Loucy (cell line): ENCODE measurements at regions not wholly inside any gene's neighbourhood (a gene's known extent, or its start where the extent isn't known, plus 50 kb on each side); places are given as distances from the start of the nearest gene placed in this dataset.

Source experiments
- H2AFZ ChIP-seq: fragments of 200-600 bp; sonication (generic); 2 replicates; pipeline ENCODE4 v1.6.0; 2016; ENCODE audit warnings: antibody characterized with exemption, mild to moderate bottlenecking, low read length, moderate library complexity
- H3F3A ChIP-seq: fragments of 200-600 bp; 2 replicates; pipeline ENCODE4 v1.6.0; 2016; ENCODE audit warnings: antibody characterized with exemption, low read depth, mild to moderate bottlenecking
- H3K27me3 ChIP-seq: fragments of 200-600 bp; sonication (generic); 2 replicates; pipeline ENCODE4 v1.6.1; 2014; ENCODE audit warnings: low read length, mild to moderate bottlenecking; ENCODE audit not compliant: insufficient read depth, poor library complexity, severe bottlenecking
- H3K36me3 ChIP-seq: fragments of 200-600 bp; sonication (generic); 2 replicates; pipeline ENCODE4 v1.6.1; 2016; ENCODE audit warnings: low read length; ENCODE audit not compliant: insufficient read depth
- H3K4me1 ChIP-seq: fragments of 200-600 bp; sonication (generic); 2 replicates; pipeline ENCODE4 v1.5.1; 2014; ENCODE audit warnings: low read length, mild to moderate bottlenecking; ENCODE audit not compliant: insufficient read depth, poor library complexity, severe bottlenecking
- H3K4me2 ChIP-seq: fragments of 200-600 bp; sonication (generic); 2 replicates; pipeline ENCODE4 v1.6.0; 2014; ENCODE audit warnings: antibody characterized with exemption, low read length, low read depth, mild to moderate bottlenecking; ENCODE audit not compliant: poor library complexity, severe bottlenecking
- H3K4me3 ChIP-seq: fragments of 200-600 bp; sonication (generic); 2 replicates; pipeline ENCODE4 v1.5.1; 2014; ENCODE audit warnings: low read length, mild to moderate bottlenecking, mixed read lengths; ENCODE audit not compliant: poor library complexity, severe bottlenecking
- H3K79me2 ChIP-seq: fragments of 200-600 bp; sonication (generic); 2 replicates; pipeline ENCODE4 v1.6.1; 2014; ENCODE audit warnings: low read length; ENCODE audit not compliant: insufficient read depth
- H3K9ac ChIP-seq: fragments of 200-600 bp; sonication (generic); 2 replicates; pipeline ENCODE4 v1.6.0; 2014; ENCODE audit warnings: mild to moderate bottlenecking, low read depth, low read length, moderate library complexity; ENCODE audit not compliant: poor library complexity, severe bottlenecking
- H3K9me2 ChIP-seq: fragments of 200-600 bp; sonication (generic); replicated peaks from 2 replicates; pipeline ENCODE4 v1.6.1; 2016; ENCODE audit warnings: low read depth, low read length, mixed read lengths
- H3K9me3 ChIP-seq: fragments of 200-600 bp; sonication (generic); 2 replicates; pipeline ENCODE4 v1.6.1; 2014; ENCODE audit warnings: mild to moderate bottlenecking, antibody characterized with exemption, low read length, low read depth; ENCODE audit not compliant: insufficient read depth
- H4K20me1 ChIP-seq: fragments of 200-600 bp; sonication (generic); 2 replicates; pipeline ENCODE4 v1.6.0; 2014; ENCODE audit warnings: antibody characterized with exemption, low read length, mild to moderate bottlenecking; ENCODE audit not compliant: insufficient read depth, poor library complexity, severe bottlenecking
- EZH2phosphoT487 ChIP-seq: fragments of 200-600 bp; IDR thresholded peaks from 2 replicates; pipeline ENCODE4 v1.6.1; 2018; ENCODE audit warnings: antibody characterized with exemption, mild to moderate bottlenecking, moderate library complexity, borderline replicate concordance
- TF ChIP-seq, protein P1 (sequence below): fragments of 200-600 bp; sonication (generic); conservative IDR thresholded peaks from 2 replicates; pipeline ENCODE4 v1.5.1; 2014; ENCODE audit warnings: mild to moderate bottlenecking, antibody characterized with exemption, low read length

DNA sequence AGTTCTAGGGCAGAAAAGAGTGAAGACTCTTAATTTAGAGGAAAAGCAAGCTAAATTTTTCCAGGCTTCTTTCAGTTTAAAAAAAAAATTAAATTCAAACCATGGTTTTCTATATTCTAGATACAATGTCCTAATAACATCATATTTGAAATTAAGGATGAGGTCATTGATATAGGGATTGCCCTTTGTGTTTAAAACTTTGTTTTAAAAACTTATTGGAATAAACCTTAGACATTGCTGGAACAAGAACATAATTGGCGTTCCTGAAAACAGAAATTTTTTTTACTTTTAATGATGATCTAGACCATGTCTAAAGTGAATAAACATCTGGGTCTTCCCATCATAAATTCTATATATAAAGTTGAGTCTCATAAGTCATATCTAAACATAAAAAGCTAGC, 859.4 kb upstream of the CHORDC1 start:
- Histone ChIP-seq H4K20me1 (no peaks in the 10 kb centered on the region), H3K4me3 (no peak overlapping the region), H3K4me2 (no peak overlapping the region), H3K4me1 (no peaks in the 10 kb centered on the region), H3K9me2 (no peaks in the 10 kb centered on the region), H3F3A (no peaks in the 10 kb centered on the region), H3K9ac (no peak overlapping the region), H2AFZ (no peak overlapping the region), H3K9me3 (no peaks in the 10 kb centered on the region), H3K79me2 (no peaks in the 10 kb centered on the region), H3K36me3 (no peaks in the 10 kb centered on the region), H3K27me3 (no peaks in the 10 kb centered on the region)
- TF ChIP-seq EZH2phosphoT487, result no peak
- TF ChIP-seq, protein P1, sequence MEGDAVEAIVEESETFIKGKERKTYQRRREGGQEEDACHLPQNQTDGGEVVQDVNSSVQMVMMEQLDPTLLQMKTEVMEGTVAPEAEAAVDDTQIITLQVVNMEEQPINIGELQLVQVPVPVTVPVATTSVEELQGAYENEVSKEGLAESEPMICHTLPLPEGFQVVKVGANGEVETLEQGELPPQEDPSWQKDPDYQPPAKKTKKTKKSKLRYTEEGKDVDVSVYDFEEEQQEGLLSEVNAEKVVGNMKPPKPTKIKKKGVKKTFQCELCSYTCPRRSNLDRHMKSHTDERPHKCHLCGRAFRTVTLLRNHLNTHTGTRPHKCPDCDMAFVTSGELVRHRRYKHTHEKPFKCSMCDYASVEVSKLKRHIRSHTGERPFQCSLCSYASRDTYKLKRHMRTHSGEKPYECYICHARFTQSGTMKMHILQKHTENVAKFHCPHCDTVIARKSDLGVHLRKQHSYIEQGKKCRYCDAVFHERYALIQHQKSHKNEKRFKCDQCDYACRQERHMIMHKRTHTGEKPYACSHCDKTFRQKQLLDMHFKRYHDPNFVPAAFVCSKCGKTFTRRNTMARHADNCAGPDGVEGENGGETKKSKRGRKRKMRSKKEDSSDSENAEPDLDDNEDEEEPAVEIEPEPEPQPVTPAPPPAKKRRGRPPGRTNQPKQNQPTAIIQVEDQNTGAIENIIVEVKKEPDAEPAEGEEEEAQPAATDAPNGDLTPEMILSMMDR, result no peak

DNA sequence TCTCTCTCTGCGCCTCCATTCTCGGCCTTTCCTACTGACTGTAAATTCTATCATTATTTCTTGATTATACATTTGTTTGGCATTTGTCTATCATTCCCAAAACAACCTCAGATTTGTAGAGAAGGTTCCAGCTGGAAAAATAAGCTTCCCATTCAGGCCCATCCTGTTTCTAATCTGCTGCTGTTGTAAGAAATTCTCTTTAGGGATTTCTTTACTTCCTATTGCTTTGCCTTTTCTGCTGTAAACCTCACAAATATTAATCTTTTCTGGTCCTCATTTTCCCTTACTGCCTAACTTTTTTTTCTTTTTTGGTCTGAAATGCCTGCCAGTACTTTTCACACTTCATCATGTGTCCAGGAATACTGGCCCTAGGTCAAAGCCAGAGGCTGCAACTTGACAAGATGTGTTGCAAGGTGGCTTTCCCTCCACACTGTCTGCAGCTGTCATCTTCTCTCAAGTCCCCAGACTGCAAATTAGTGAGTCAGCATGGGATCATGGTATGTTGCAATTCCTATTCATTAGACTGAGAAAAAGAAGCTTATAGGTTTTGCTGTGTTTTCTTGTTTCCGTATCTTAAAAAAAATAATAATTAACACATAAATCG, 858.7 kb upstream of the CHORDC1 start:
- no peaks in the 10 kb centered on the region for H3K4me1 ChIP-seq
- H3K9me3 ChIP-seq, result no peaks in the 10 kb centered on the region
- H3K4me3 ChIP-seq, result no peak overlapping the region
- TF ChIP-seq, protein P1, result no peak
- no peak for TF ChIP-seq EZH2phosphoT487
- H3K36me3 ChIP-seq, result no peaks in the 10 kb centered on the region
- no peak overlapping the region for H3K9ac ChIP-seq
- H3F3A ChIP-seq, result no peaks in the 10 kb centered on the region
- no peak overlapping the region for H3K4me2 ChIP-seq
- no peak overlapping the region for H2AFZ ChIP-seq
- no peaks in the 10 kb centered on the region for H3K9me2 ChIP-seq
- H3K79me2 ChIP-seq, result no peaks in the 10 kb centered on the region
- no peaks in the 10 kb centered on the region for H4K20me1 ChIP-seq
- H3K27me3 ChIP-seq, result no peaks in the 10 kb centered on the region

DNA sequence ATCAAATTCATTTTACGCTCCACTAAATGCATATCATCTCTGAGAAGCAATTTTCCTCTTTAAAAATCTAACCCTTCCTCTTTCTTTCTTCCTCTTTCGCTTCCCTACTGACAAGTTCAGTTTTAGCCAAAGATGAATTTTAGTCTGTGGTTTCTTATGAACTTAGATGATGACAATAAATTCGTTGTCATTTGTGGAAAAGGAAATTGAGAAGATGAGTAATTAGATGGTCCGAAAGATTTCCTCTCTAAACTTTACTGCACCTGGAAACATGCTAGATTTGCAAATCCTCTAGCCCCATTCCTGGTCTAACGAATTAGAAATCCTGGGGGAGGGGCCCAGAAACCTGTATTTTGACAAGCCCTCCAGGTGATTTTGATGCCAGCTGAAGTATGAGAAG, 855.4 kb upstream of the CHORDC1 start:
- no peaks in the 10 kb centered on the region for H3K36me3 ChIP-seq
- no peak overlapping the region for H3K4me3 ChIP-seq
- H4K20me1 ChIP-seq, result no peaks in the 10 kb centered on the region
- TF ChIP-seq EZH2phosphoT487, result no peak
- TF ChIP-seq, protein P1, result no peak
- no peak overlapping the region for H2AFZ ChIP-seq
- H3K9me3 ChIP-seq, result no peaks in the 10 kb centered on the region
- no peaks in the 10 kb centered on the region for H3F3A ChIP-seq
- H3K9ac ChIP-seq, result no peak overlapping the region
- H3K9me2 ChIP-seq, result no peaks in the 10 kb centered on the region
- no peak overlapping the region for H3K4me2 ChIP-seq
- H3K79me2 ChIP-seq, result no peaks in the 10 kb centered on the region
- H3K4me1 ChIP-seq, result no peaks in the 10 kb centered on the region
- no peaks in the 10 kb centered on the region for H3K27me3 ChIP-seq
